DMS 273 (cell line): ENCODE measurements at regions not wholly inside any gene's neighbourhood (a gene's known extent, or its start where the extent isn't known, plus 50 kb on each side); places are given as distances from the start of the nearest gene placed in this dataset.
A peak's percentile ranks its signal among the peaks of the same experiment; 100 is the strongest.
"Not testable (repeated sequence)": the region's sequence is repeated elsewhere in the genome, so short reads cannot be mapped to it uniquely, and the experiment has no call there.

Experiments
- DNase-seq: peaks from one replicate; lab custom pipeline; 2025; ENCODE audit not compliant: unreplicated experiment; lab: John Stamatoyannopoulos, UW

GRCh38 chr12:114815026-114815795 is 131.2 kb upstream of the TBX3 start:
- no peak for DNase-seq

GRCh38 chr12:114812858-114813761 is 129.1 kb upstream of the TBX3 start:
- no peak for DNase-seq

- DNase-seq: no peak
Measured at GRCh38 chr12:114812384-114812783, 128.4 kb upstream of the TBX3 start.

- no peak for DNase-seq
Measured at GRCh38 chr12:114809097-114809496, 125.1 kb upstream of the TBX3 start.

- DNase-seq: not testable (repeated sequence)
Measured at GRCh38 chr12:114801381-114801780, 117.4 kb upstream of the TBX3 start.

- DNase-seq: not testable (repeated sequence)
Measured at GRCh38 chr12:114800566-114800965, 116.6 kb upstream of the TBX3 start.

- no peak for DNase-seq
Measured at GRCh38 chr12:114799574-114800487, 115.9 kb upstream of the TBX3 start.

- DNase-seq: no peak
Measured at GRCh38 chr12:114794049-114794558, 110.1 kb upstream of the TBX3 start.

GRCh38 chr12:114790276-114790675 is 106.3 kb upstream of the TBX3 start:
- no peak for DNase-seq

GRCh38 chr12:114789821-114790220 is 105.8 kb upstream of the TBX3 start:
- DNase-seq: no peak

- no peak for DNase-seq
Measured at GRCh38 chr12:114789276-114789675, 105.3 kb upstream of the TBX3 start.

- no peak for DNase-seq
Measured at GRCh38 chr12:114784526-114784925, 100.6 kb upstream of the TBX3 start.

- DNase-seq: peak; percentile 5
Measured at GRCh38 chr12:114783089-114783618, 99.2 kb upstream of the TBX3 start.

GRCh38 chr12:114780746-114781399 is 96.9 kb upstream of the TBX3 start:
- DNase-seq: no peak

GRCh38 chr12:114779647-114780046 is 95.7 kb upstream of the TBX3 start:
- DNase-seq: no peak

GRCh38 chr12:114779186-114779585 is 95.2 kb upstream of the TBX3 start:
- no peak for DNase-seq

- no peak for DNase-seq
Measured at GRCh38 chr12:114776731-114777442, 92.9 kb upstream of the TBX3 start.

GRCh38 chr12:114774699-114775098 is 90.7 kb upstream of the TBX3 start:
- no peak for DNase-seq

GRCh38 chr12:114774197-114774596 is 90.2 kb upstream of the TBX3 start:
- no peak for DNase-seq
